ENCODE measurements at regions not wholly inside any gene's neighbourhood (a gene's known extent, or its start where the extent isn't known, plus 50 kb on each side); places are given as distances from the start of the nearest gene placed in this dataset.

- TF ChIP-seq SRF (IDR thresholded peaks at IDR 0.05; ENCODE audit: low read depth): no peak
Observed at GRCh38 chr12:65525491-65526141, 247.1 kb downstream of the MSRB3 start (continued).

- intact Hi-C loops (cut with micrococcal nuclease): no loop called here
- H3K27ac ChIP-seq (ENCODE audit: low read depth, low read length): peak overlapping the region; percentile 46
- H3K9ac ChIP-seq (ENCODE audit: low read length): peak overlapping the region; percentile 10; the same call in 1 of the 2 replicates
- no peaks in the 10 kb centered on the region for H3K79me2 ChIP-seq (ENCODE audit: insufficient read depth, low read length)
- POLR2A ChIA-PET: interaction anchor here (0.8 to 1.0 kb wide), 2 partner anchors 15 to 94 kb away, joined by 3 read pairs; no protein-coding TSS in a partner anchor
- H3K4me3 ChIP-seq (replicated peaks in 1 of 2; ENCODE audit: low read depth in 1 of 2, low read length in 2 of 2): no peak overlapping the region
- no peak overlapping the region for H2AFZ ChIP-seq (ENCODE audit: low read depth, low read length, poor library complexity, severe bottlenecking)
- peaks cover 55 to 67% of the 10 kb centered on the region in 2 experiments for H3K4me1 ChIP-seq (ENCODE audit: control insufficient read depth in 1 of 2, insufficient read depth in 2 of 2, low read length in 2 of 2)
- no TSS peak for BruUV-seq (replicated peaks)
- H3K27me3 ChIP-seq (ENCODE audit: insufficient read depth, low read length): no peaks in the 10 kb centered on the region
- ATAC-seq: no peak
- RAD21 ChIA-PET (ENCODE audit: low non-redundant PET in 1 of 2, low total read pairs in 2 of 2, uncharacterized antibody in 2 of 2, unreplicated experiment in 2 of 2): no interaction called here
- H4K20me1 ChIP-seq (ENCODE audit: insufficient read depth): no peaks in the 10 kb centered on the region
- no peak for DNase-seq (ENCODE audit: low read depth, low spot score)
- peak overlapping the region; percentile 10; the same call in 1 of the 2 replicates for H3K4me2 ChIP-seq (ENCODE audit: low read length)
- peaks cover 0 to 9% of the 10 kb centered on the region in 2 experiments; a peak in 1 of 4 replicates for H3K9me3 ChIP-seq (ENCODE audit: control insufficient read depth in 1 of 2, insufficient read depth in 1 of 2, low read depth in 1 of 2, low read length in 2 of 2)
- CTCF ChIA-PET: no interaction called here
- no peak for TF ChIP-seq ZBTB33 (IDR thresholded peaks at IDR 0.05; ENCODE audit: extremely low read depth, insufficient replicate concordance, low read length)
- peaks cover 0 to 41% of the 10 kb centered on the region in 2 experiments; a peak in 2 of 4 replicates for H3K36me3 ChIP-seq (ENCODE audit: control insufficient read depth in 1 of 2, insufficient read depth in 2 of 2, low read length in 2 of 2)
- H3K9me2 ChIP-seq (ENCODE audit: insufficient read depth): no peaks in the 10 kb centered on the region
Observed at GRCh38 chr12:65526311-65526710, 247.8 kb downstream of the MSRB3 start.

GRCh38 chr12:65528127-65528526 is 249.6 kb downstream of the MSRB3 start:
- ATAC-seq: no peak
- Histone ChIP-seq H3K9me2 (ENCODE audit: insufficient read depth) (no peaks in the 10 kb centered on the region), H3K36me3 (ENCODE audit: control insufficient read depth in 1 of 2, insufficient read depth in 2 of 2, low read length in 2 of 2) (peaks cover 0 to 41% of the 10 kb centered on the region in 2 experiments; a peak in 2 of 4 replicates), H3K4me3 (replicated peaks in 1 of 2; ENCODE audit: low read depth in 1 of 2, low read length in 2 of 2) (no peak overlapping the region), H4K20me1 (ENCODE audit: insufficient read depth) (no peaks in the 10 kb centered on the region), H3K79me2 (ENCODE audit: insufficient read depth, low read length) (no peaks in the 10 kb centered on the region), H3K9ac (ENCODE audit: low read length) (no peak overlapping the region), H3K4me2 (ENCODE audit: low read length) (no peak overlapping the region), H2AFZ (ENCODE audit: low read depth, low read length, poor library complexity, severe bottlenecking) (no peak overlapping the region), H3K27ac (ENCODE audit: low read depth, low read length) (no peak overlapping the region; the same call in 1 of the 2 replicates), H3K4me1 (ENCODE audit: control insufficient read depth in 1 of 2, insufficient read depth in 2 of 2, low read length in 2 of 2) (peaks cover 61 to 69% of the 10 kb centered on the region in 2 experiments), H3K9me3 (ENCODE audit: control insufficient read depth in 1 of 2, insufficient read depth in 1 of 2, low read depth in 1 of 2, low read length in 2 of 2) (peaks cover 0 to 9% of the 10 kb centered on the region in 2 experiments; a peak in 1 of 4 replicates), H3K27me3 (ENCODE audit: insufficient read depth, low read length) (no peaks in the 10 kb centered on the region)
- no peak for DNase-seq (ENCODE audit: low read depth, low spot score)
- intact Hi-C loops (cut with micrococcal nuclease): no loop called here
- TF ChIP-seq REST (IDR thresholded peaks at IDR 0.05; ENCODE audit: low read depth): no peak
- 0 out of 2 replicates have a peak, but pooled peaks have one; percentile 25 for TF ChIP-seq CBX3 (IDR thresholded peaks at IDR 0.05; ENCODE audit: low read depth)
- POLR2A ChIA-PET: no interaction called here
- CTCF ChIA-PET: no interaction called here
- RAD21 ChIA-PET (ENCODE audit: low non-redundant PET in 1 of 2, low total read pairs in 2 of 2, uncharacterized antibody in 2 of 2, unreplicated experiment in 2 of 2): no interaction called here
- BruUV-seq (replicated peaks): no TSS peak

Data from HCT116 (cell line).